ENCODE measurements at regions not wholly inside any gene's neighbourhood (a gene's known extent, or its start where the extent isn't known, plus 50 kb on each side); places are given as distances from the start of the nearest gene placed in this dataset.

DNA sequence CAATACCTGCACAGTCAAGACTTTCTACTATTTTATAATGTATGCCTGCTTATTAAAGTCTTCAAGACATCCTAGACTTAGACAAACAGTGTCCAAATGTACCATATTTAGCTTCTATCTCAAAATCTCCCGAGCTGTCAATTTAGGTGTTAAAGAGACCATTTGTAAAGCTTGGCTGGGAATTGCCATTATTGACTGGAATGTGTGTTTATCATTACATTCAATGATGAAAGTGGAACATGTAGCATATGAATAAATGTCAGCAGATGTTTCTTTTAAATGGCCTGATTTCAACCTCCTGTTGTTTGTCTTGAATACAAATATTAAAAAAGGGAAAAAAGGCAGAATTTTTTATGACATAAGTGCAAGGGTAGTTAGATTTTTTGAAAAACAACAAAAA lies 572.3 kb downstream of the PRKD1 start:
- H3K36me3 Mint-ChIP-seq (ENCODE audit: low read depth): no peaks in the 10 kb centered on the region
- no peaks in the 10 kb centered on the region for H3K4me1 Mint-ChIP-seq
- Histone ChIP-seq H3K27ac (ENCODE audit: low read depth, low read length) (no peak overlapping the region), H3K4me3 (ENCODE audit: low read length) (no peak overlapping the region), H3K9ac (ENCODE audit: extremely low read depth, low read length, poor library complexity, severe bottlenecking) (no peak overlapping the region), H3K36me3 (ENCODE audit: control insufficient read depth, insufficient read depth, low read length) (no peaks in the 10 kb centered on the region), H3K9me3 (ENCODE audit: control insufficient read depth, low read length) (no peaks in the 10 kb centered on the region), H3K27me3 (ENCODE audit: control insufficient read depth, insufficient read depth, low read length, poor library complexity, severe bottlenecking) (no peaks in the 10 kb centered on the region), H3K4me1 (ENCODE audit: control insufficient read depth, insufficient read depth, low read length) (no peaks in the 10 kb centered on the region)
- WGBS, 2 experiments (ENCODE audit: insufficient coverage in 1 of 2, insufficient read length in 1 of 2): 93% methylated on average over 1 of the region's 1 CpG; no CpG with 5 or more reads in 1 of the 2 experiments
- no peak for DNase-seq
- no peak for TF ChIP-seq CTCF (conservative IDR thresholded peaks at IDR 0.05)
- no peak overlapping the region for H3K4me3 Mint-ChIP-seq
- H3K27me3 Mint-ChIP-seq (ENCODE audit: insufficient read depth): no peaks in the 10 kb centered on the region
- H3K27ac Mint-ChIP-seq: no peak overlapping the region
- H3K9me3 Mint-ChIP-seq: no peaks in the 10 kb centered on the region

DNA sequence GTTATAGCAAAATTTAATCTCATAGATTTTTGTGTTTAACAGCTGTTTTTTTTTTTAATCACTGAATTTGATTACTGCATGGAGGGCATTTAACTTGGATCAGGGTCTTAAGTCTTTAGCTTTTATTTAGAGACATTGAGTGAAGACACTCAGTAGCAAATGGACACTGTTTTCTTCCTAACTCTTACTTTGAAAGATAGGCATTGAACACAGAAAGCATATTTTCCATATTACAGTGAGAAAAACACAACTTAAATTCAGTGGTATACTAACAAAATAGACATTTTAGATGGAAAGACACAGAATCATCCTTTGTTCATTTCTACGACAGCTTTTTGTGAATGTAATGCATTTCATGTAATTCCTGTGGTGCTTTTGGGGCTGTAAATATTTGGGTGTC lies 571.8 kb downstream of the PRKD1 start:
- H3K27ac Mint-ChIP-seq: no peak overlapping the region
- H3K36me3 ChIP-seq (ENCODE audit: control insufficient read depth, insufficient read depth, low read length): no peaks in the 10 kb centered on the region
- H3K4me1 Mint-ChIP-seq: no peaks in the 10 kb centered on the region
- H3K4me3 Mint-ChIP-seq: no peak overlapping the region
- no peak overlapping the region for H3K4me3 ChIP-seq (ENCODE audit: low read length)
- H3K27ac ChIP-seq (ENCODE audit: low read depth, low read length): no peak overlapping the region
- no peak overlapping the region for H3K9ac ChIP-seq (ENCODE audit: extremely low read depth, low read length, poor library complexity, severe bottlenecking)
- H3K9me3 ChIP-seq (ENCODE audit: control insufficient read depth, low read length): no peaks in the 10 kb centered on the region
- no peak for TF ChIP-seq CTCF (conservative IDR thresholded peaks at IDR 0.05)
- no peaks in the 10 kb centered on the region for H3K9me3 Mint-ChIP-seq
- H3K27me3 Mint-ChIP-seq (ENCODE audit: insufficient read depth): no peaks in the 10 kb centered on the region
- H3K27me3 ChIP-seq (ENCODE audit: control insufficient read depth, insufficient read depth, low read length, poor library complexity, severe bottlenecking): no peaks in the 10 kb centered on the region
- no peaks in the 10 kb centered on the region for H3K4me1 ChIP-seq (ENCODE audit: control insufficient read depth, insufficient read depth, low read length)
- H3K36me3 Mint-ChIP-seq (ENCODE audit: low read depth): no peaks in the 10 kb centered on the region
- DNase-seq: no peak
- WGBS, 2 experiments (ENCODE audit: insufficient coverage in 1 of 2, insufficient read length in 1 of 2): 85% methylated on average over 1 of the region's 1 CpG; no CpG with 5 or more reads in 1 of the 2 experiments

DNA sequence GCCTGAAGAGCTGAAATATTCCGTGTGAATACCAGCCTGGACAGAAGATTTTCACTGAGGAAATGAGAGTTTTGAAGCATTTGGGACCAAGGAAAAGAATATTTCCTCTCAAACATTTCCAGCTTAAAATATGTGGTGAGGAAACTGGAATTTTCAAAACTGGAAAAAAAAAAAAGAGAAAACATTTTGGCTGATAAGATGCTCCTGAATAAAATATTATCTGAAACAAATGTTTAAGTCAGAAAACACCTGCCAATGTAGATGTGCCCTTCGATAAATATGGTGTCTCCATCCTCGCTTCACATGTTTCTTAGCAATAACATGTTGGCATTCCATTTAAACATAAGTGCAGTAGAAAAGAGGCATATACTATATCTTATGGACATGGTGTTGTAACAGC lies 567.0 kb downstream of the PRKD1 start:
- Mint-ChIP-seq H3K27ac (no peak overlapping the region), H3K9me3 (no peaks in the 10 kb centered on the region), H3K4me3 (no peak overlapping the region), H3K4me1 (no peaks in the 10 kb centered on the region), H3K27me3 (ENCODE audit: insufficient read depth) (no peaks in the 10 kb centered on the region), H3K36me3 (ENCODE audit: low read depth) (no peaks in the 10 kb centered on the region)
- Histone ChIP-seq H3K9ac (ENCODE audit: extremely low read depth, low read length, poor library complexity, severe bottlenecking) (no peak overlapping the region), H3K9me3 (ENCODE audit: control insufficient read depth, low read length) (no peaks in the 10 kb centered on the region), H3K36me3 (ENCODE audit: control insufficient read depth, insufficient read depth, low read length) (no peaks in the 10 kb centered on the region), H3K4me1 (ENCODE audit: control insufficient read depth, insufficient read depth, low read length) (no peaks in the 10 kb centered on the region), H3K4me3 (ENCODE audit: low read length) (no peak overlapping the region), H3K27ac (ENCODE audit: low read depth, low read length) (no peak overlapping the region), H3K27me3 (ENCODE audit: control insufficient read depth, insufficient read depth, low read length, poor library complexity, severe bottlenecking) (no peaks in the 10 kb centered on the region)
- no peak for TF ChIP-seq CTCF (conservative IDR thresholded peaks at IDR 0.05)
- 81 to 88% methylated on average over 3 of the region's 3 CpGs for WGBS, 2 experiments (ENCODE audit: insufficient coverage in 1 of 2, insufficient read length in 1 of 2)
- no peak for DNase-seq
